ENCODE measurements at regions not wholly inside any gene's neighbourhood (a gene's known extent, or its start where the extent isn't known, plus 50 kb on each side); places are given as distances from the start of the nearest gene placed in this dataset.

GRCh38 chr13:88450515-88450914, 779.3 kb downstream of the SLITRK5 start:
- no peak for DNase-seq (ENCODE audit: low spot score)

DNA sequence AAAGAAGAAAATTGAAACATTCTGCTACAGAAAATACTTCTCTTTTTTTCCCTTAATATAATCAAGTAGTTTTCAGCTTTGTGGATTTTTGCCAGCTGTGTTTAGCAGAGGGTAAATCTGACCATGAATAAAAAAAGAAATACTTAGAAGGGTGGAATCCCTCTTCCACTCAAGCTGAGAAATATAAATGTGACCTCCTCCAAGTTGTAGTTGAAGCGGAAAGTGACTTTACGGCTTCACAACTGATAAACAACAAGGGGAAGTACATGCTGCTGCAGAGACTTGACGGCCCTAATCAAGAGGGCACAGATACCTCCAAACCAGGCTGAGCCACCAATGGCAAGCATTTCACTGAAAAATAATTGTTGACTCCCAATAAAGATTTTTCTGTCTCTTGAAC, 785.0 kb downstream of the SLITRK5 start:
- H3K27ac ChIP-seq (ENCODE audit: low read depth in 1 of 2, low read length in 2 of 2): no peak overlapping the region
- H3K9ac ChIP-seq (ENCODE audit: low read depth in 1 of 2, low read length in 2 of 2): no peak overlapping the region
- no peaks in the 10 kb centered on the region for H3K36me3 ChIP-seq (ENCODE audit: control insufficient read depth in 4 of 4, insufficient read depth in 3 of 4, low read depth in 1 of 4, low read length in 3 of 4)
- no peak for DNase-seq (ENCODE audit: low spot score)
- H3K4me1 ChIP-seq (ENCODE audit: control insufficient read depth in 4 of 4, insufficient read depth in 4 of 4, low read length in 3 of 4): no peaks in the 10 kb centered on the region
- WGBS: 66% methylated on average over 3 of the region's 3 CpGs
- H3K27me3 ChIP-seq (ENCODE audit: control insufficient read depth in 4 of 4, insufficient read depth in 4 of 4, low read length in 3 of 4): no peaks in the 10 kb centered on the region
- TF ChIP-seq RXRA (IDR thresholded peaks at IDR 0.05) (no peak), FOXA2 (IDR thresholded peaks at IDR 0.05) (no peak), TAF1 (conservative IDR thresholded peaks at IDR 0.05) (no peak), EGR1 (IDR thresholded peaks at IDR 0.05; ENCODE audit: low read depth in 2 of 2) (no peak), YY1 (IDR thresholded peaks at IDR 0.05) (no peak), ZBTB33 (IDR thresholded peaks at IDR 0.05) (no peak), HNF4A (conservative IDR thresholded peaks at IDR 0.05) (no peak), NR2F2 (IDR thresholded peaks at IDR 0.05) (no peak), FOXA1 (IDR thresholded peaks at IDR 0.05) (no peak), SP1 (IDR thresholded peaks at IDR 0.05) (no peak)
- TF ChIP-seq, protein P1, sequence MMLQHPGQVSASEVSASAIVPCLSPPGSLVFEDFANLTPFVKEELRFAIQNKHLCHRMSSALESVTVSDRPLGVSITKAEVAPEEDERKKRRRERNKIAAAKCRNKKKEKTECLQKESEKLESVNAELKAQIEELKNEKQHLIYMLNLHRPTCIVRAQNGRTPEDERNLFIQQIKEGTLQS (IDR thresholded peaks at IDR 0.05): no peak
- H3K9me3 ChIP-seq (ENCODE audit: control insufficient read depth in 4 of 4, low read length in 3 of 4): peaks cover 0 to 4% (median 0%) of the 10 kb centered on the region in 4 donors
- no peak overlapping the region for H3K4me3 ChIP-seq (ENCODE audit: low read depth in 1 of 3, low read length in 3 of 3)

More at GRCh38 chr13:88450515-88450914, 779.3 kb downstream of the SLITRK5 start:
- Histone ChIP-seq H3K9me3 (ENCODE audit: control insufficient read depth in 4 of 4, low read length in 3 of 4) (peaks cover 0 to 4% (median 0%) of the 10 kb centered on the region in 4 donors), H3K4me1 (ENCODE audit: control insufficient read depth in 4 of 4, insufficient read depth in 4 of 4, low read length in 3 of 4) (no peaks in the 10 kb centered on the region), H3K27me3 (ENCODE audit: control insufficient read depth in 4 of 4, insufficient read depth in 4 of 4, low read length in 3 of 4) (no peaks in the 10 kb centered on the region), H3K9ac (ENCODE audit: low read depth in 1 of 2, low read length in 2 of 2) (no peak overlapping the region), H3K36me3 (ENCODE audit: control insufficient read depth in 4 of 4, insufficient read depth in 3 of 4, low read depth in 1 of 4, low read length in 3 of 4) (no peaks in the 10 kb centered on the region), H3K27ac (ENCODE audit: low read depth in 1 of 2, low read length in 2 of 2) (no peak overlapping the region), H3K4me3 (ENCODE audit: low read depth in 1 of 3, low read length in 3 of 3) (no peak overlapping the region)
- WGBS: 65% methylated on average over 2 of the region's 2 CpGs
- TF ChIP-seq HNF4G (IDR thresholded peaks at IDR 0.05) (no peak), RAD21 (IDR thresholded peaks at IDR 0.05) (no peak), TAF1 (conservative IDR thresholded peaks at IDR 0.05) (no peak), EGR1 (IDR thresholded peaks at IDR 0.05; ENCODE audit: low read depth in 2 of 2) (no peak), FOXA1 (IDR thresholded peaks at IDR 0.05) (no peak), JUND (IDR thresholded peaks at IDR 0.05) (no peak)

- no peaks in the 10 kb centered on the region for H3K27me3 ChIP-seq (ENCODE audit: control insufficient read depth in 4 of 4, insufficient read depth in 4 of 4, low read length in 3 of 4)
- no peak for DNase-seq (ENCODE audit: low spot score)
- no peaks in the 10 kb centered on the region for H3K36me3 ChIP-seq (ENCODE audit: control insufficient read depth in 4 of 4, insufficient read depth in 3 of 4, low read depth in 1 of 4, low read length in 3 of 4)
- no peak for TF ChIP-seq ZBTB33 (IDR thresholded peaks at IDR 0.05)
- no peaks in the 10 kb centered on the region for H3K9me3 ChIP-seq (ENCODE audit: control insufficient read depth in 4 of 4, low read length in 3 of 4)
- no peaks in the 10 kb centered on the region for H3K4me1 ChIP-seq (ENCODE audit: control insufficient read depth in 4 of 4, insufficient read depth in 4 of 4, low read length in 3 of 4)
- H3K9ac ChIP-seq (ENCODE audit: low read depth in 1 of 2, low read length in 2 of 2): no peak overlapping the region
- no peak overlapping the region for H3K4me3 ChIP-seq (ENCODE audit: low read depth in 1 of 3, low read length in 3 of 3)
- no peak overlapping the region for H3K27ac ChIP-seq (ENCODE audit: low read depth in 1 of 2, low read length in 2 of 2)
These were observed 788.2 kb downstream of the SLITRK5 start for GRCh38 chr13:88459331-88459730.

Data from liver (tissue), 7 donors.